Osteocyte (in vitro differentiated cells): ENCODE measurements at regions not wholly inside any gene's neighbourhood (a gene's known extent, or its start where the extent isn't known, plus 50 kb on each side); places are given as distances from the start of the nearest gene placed in this dataset.

Experiments
- DNase-seq: peaks from one replicate; pipeline ENCODE4 v3.0.0; 2021; ENCODE audit warnings: mixed read lengths; ENCODE audit not compliant: unreplicated experiment; ENCODE audit errors: extremely low spot score
- H3K27ac Mint-ChIP-seq: one replicate; pipeline ENCODE4 v1.8.0; 2021; ENCODE audit warnings: mild to moderate bottlenecking, mixed read lengths; ENCODE audit not compliant: unreplicated experiment
- H3K27me3 Mint-ChIP-seq: one replicate; pipeline ENCODE4 v1.8.0; 2021; ENCODE audit warnings: mixed read lengths; ENCODE audit not compliant: unreplicated experiment
- H3K36me3 Mint-ChIP-seq: one replicate; pipeline ENCODE4 v1.8.0; 2021; ENCODE audit warnings: mixed read lengths; ENCODE audit not compliant: unreplicated experiment
- H3K4me1 Mint-ChIP-seq: one replicate; pipeline ENCODE4 v1.8.0; 2021; ENCODE audit warnings: mixed read lengths; ENCODE audit not compliant: unreplicated experiment
- H3K4me3 Mint-ChIP-seq: one replicate; pipeline ENCODE4 v1.8.0; 2021; ENCODE audit warnings: mild to moderate bottlenecking, moderate library complexity, mixed read lengths; ENCODE audit not compliant: unreplicated experiment
- H3K9me3 Mint-ChIP-seq: one replicate; pipeline ENCODE4 v1.8.0; 2021; ENCODE audit warnings: mixed read lengths; ENCODE audit not compliant: unreplicated experiment
- TF ChIP-seq, protein P1 (sequence below): fragments of 200-600 bp; sonication (generic); IDR thresholded peaks from 2 replicates; pipeline ENCODE4 v1.5.0; 2021; ENCODE audit warnings: antibody characterized with exemption, mild to moderate bottlenecking, moderate library complexity

DNA sequence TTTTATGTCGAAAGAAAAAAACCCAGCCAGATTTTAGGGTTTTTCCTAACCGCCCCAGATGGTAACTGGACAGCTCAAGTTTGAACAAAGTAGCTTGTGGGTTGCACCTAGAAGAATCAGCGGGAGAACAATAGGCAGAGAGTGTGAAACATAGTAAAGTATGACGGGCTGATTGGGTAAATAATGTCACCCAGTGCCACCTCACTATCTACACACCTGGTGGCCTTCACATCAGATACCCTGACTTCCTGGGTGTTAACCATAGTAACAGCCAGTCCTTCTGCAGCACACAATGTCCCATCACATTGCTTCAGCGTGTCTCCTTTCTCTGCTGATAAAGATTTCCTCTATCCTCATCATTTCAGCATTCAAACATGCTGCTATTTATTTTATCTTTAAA lies 159.1 kb upstream of the HS3ST1 start:
- Mint-ChIP-seq H3K27me3 (no peaks in the 10 kb centered on the region), H3K4me3 (no peak overlapping the region), H3K36me3 (no peaks in the 10 kb centered on the region), H3K9me3 (peaks cover 22% of the 10 kb centered on the region), H3K27ac (no peak overlapping the region), H3K4me1 (no peaks in the 10 kb centered on the region)
- no peak for DNase-seq
- TF ChIP-seq, protein P1, sequence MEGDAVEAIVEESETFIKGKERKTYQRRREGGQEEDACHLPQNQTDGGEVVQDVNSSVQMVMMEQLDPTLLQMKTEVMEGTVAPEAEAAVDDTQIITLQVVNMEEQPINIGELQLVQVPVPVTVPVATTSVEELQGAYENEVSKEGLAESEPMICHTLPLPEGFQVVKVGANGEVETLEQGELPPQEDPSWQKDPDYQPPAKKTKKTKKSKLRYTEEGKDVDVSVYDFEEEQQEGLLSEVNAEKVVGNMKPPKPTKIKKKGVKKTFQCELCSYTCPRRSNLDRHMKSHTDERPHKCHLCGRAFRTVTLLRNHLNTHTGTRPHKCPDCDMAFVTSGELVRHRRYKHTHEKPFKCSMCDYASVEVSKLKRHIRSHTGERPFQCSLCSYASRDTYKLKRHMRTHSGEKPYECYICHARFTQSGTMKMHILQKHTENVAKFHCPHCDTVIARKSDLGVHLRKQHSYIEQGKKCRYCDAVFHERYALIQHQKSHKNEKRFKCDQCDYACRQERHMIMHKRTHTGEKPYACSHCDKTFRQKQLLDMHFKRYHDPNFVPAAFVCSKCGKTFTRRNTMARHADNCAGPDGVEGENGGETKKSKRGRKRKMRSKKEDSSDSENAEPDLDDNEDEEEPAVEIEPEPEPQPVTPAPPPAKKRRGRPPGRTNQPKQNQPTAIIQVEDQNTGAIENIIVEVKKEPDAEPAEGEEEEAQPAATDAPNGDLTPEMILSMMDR, result no peak

DNA sequence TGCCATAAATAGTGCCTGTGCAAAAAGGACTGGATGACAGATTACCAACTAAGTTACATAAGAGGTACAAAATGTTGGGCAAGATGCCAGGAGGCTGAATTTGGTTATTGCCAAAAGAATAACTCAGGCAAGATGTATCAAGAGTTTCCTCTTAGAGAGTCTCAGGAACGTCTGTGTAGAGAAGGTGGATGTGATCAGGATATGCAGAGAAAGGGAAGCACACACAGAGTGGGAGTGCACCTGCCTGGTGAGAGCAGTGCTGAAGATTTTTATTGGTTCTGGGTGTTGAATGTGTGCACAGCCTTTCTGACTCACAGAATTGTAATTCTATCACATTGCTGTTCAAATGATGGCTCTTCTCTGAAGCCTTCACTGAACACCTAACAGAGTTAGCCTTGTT lies 156.8 kb upstream of the HS3ST1 start:
- Mint-ChIP-seq H3K9me3 (peaks cover 34% of the 10 kb centered on the region), H3K27me3 (no peaks in the 10 kb centered on the region), H3K36me3 (no peaks in the 10 kb centered on the region), H3K4me3 (no peak overlapping the region), H3K27ac (no peak overlapping the region), H3K4me1 (no peaks in the 10 kb centered on the region)
- no peak for DNase-seq
- TF ChIP-seq, protein P1, result no peak

DNA sequence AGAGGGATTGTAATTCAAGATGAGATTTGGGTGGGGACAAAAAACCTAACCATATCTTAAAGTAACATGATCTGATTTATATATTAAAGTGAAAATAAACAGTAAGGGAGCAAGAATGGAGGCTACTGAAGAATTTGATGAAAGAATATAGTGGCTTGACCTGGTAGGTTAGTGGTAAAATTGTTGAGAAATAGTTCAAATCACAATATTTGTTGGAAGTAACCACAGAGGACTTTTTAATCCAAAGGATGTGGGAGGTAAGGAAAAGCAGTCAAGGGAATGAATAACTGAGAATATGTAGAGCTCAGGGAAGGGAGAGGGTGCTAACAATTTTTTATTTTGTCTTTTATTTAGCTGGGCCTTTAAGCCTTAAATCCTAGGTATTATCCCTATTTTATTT lies 139.8 kb upstream of the HS3ST1 start:
- H3K4me3 Mint-ChIP-seq, result no peak overlapping the region
- H3K9me3 Mint-ChIP-seq, result peaks cover 5% of the 10 kb centered on the region
- no peaks in the 10 kb centered on the region for H3K27me3 Mint-ChIP-seq
- DNase-seq, result no peak
- TF ChIP-seq, protein P1, result no peak
- H3K36me3 Mint-ChIP-seq, result no peaks in the 10 kb centered on the region
- no peak overlapping the region for H3K27ac Mint-ChIP-seq
- no peaks in the 10 kb centered on the region for H3K4me1 Mint-ChIP-seq

DNA sequence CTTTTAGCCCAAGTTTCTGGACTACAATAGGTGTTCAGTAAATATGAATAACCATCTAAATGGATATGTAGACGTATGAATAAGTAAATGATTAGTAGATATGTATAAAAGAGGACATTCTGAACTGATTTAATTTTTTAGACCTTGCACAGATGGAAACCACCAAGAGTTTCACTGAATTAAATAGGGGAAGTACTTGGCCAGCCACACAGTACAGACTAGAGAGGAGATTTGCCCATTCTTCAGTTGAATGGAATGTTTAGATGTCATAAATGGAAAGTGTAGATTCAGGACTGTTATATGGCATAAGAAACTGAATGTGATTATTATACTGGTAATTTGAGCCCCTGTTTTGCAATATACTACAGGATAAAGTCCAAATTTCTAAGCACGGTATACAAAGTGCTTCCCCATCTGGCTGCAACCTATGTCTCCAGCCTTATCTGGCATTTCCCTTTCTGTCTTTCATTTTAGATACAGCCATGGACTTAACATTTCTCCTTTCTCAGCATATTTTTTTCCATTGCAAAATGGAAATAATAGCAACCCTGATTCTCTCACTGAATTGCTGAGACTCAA lies 137.8 kb upstream of the HS3ST1 start:
- DNase-seq, result no peak
- no peaks in the 10 kb centered on the region for H3K27me3 Mint-ChIP-seq
- peaks cover 5% of the 10 kb centered on the region for H3K9me3 Mint-ChIP-seq
- TF ChIP-seq, protein P1, result no peak
- no peaks in the 10 kb centered on the region for H3K4me1 Mint-ChIP-seq
- no peak overlapping the region for H3K4me3 Mint-ChIP-seq
- H3K36me3 Mint-ChIP-seq, result no peaks in the 10 kb centered on the region
- no peak overlapping the region for H3K27ac Mint-ChIP-seq

DNA sequence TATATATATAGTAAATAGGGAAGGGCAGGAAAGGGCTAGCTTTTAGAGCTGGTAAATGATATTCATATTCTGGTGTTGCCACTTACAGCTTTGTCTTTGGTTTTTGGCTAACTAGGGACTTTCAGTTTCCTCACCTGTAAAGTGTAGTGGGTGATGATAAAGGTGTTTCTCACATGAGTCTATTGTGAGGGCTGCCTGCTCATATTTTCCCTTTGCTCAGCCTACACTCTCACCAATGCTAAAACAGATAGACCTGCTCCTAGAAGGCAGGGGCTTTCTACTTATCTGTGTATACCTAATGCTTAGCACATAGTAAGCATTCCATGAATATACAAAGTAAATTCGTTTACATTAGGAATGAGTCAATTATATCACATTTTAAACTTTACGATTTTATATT lies 137.2 kb upstream of the HS3ST1 start:
- TF ChIP-seq, protein P1, result no peak
- no peak overlapping the region for H3K27ac Mint-ChIP-seq
- DNase-seq, result no peak
- no peak overlapping the region for H3K4me3 Mint-ChIP-seq
- no peaks in the 10 kb centered on the region for H3K36me3 Mint-ChIP-seq
- no peaks in the 10 kb centered on the region for H3K27me3 Mint-ChIP-seq
- peaks cover 5% of the 10 kb centered on the region for H3K9me3 Mint-ChIP-seq
- no peaks in the 10 kb centered on the region for H3K4me1 Mint-ChIP-seq
